ENCODE measurements at regions not wholly inside any gene's neighbourhood (a gene's known extent, or its start where the extent isn't known, plus 50 kb on each side); places are given as distances from the start of the nearest gene placed in this dataset.

DNA sequence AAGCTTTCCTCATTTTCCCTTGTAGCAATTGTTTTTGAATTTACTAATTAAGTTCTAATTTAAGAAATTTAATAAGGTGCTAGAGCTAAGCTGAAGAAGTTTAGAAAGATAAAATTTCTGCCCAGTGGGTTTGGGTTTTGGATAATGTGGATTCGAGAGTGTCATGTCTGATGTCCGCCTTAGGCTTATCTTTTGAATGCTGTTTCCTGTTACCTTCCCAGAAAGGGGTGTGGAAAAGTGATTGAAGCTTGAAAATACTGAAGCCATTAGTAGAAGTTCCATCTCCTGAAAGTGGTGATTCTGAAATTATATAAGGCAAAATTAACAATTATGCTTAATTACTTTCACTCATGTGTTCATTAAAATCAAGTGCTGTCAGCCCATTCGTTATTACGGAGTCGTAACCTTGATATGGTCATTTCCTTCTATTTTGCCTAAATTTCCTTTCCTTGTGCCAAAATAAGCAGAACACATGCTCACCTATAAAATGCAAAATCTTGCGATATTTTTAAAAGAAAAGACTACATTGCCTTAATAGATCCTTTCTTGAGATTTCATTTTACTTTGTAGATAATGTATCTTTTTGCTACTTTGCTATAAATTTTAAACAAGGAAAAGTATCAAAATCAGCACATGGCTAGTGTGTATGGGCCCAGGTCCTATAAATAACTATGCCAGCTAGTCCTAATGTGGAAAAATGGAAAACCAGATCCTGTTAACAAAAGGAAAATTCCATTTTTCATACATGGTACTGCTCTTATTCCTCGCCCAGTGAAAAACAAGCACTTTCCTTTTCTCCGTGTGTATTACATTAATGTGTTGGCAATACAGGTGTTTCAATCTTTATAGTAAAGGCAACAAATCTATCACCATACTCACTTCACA, 97.3 kb downstream of the ICOS start:
- TF ChIP-seq, protein P1, sequence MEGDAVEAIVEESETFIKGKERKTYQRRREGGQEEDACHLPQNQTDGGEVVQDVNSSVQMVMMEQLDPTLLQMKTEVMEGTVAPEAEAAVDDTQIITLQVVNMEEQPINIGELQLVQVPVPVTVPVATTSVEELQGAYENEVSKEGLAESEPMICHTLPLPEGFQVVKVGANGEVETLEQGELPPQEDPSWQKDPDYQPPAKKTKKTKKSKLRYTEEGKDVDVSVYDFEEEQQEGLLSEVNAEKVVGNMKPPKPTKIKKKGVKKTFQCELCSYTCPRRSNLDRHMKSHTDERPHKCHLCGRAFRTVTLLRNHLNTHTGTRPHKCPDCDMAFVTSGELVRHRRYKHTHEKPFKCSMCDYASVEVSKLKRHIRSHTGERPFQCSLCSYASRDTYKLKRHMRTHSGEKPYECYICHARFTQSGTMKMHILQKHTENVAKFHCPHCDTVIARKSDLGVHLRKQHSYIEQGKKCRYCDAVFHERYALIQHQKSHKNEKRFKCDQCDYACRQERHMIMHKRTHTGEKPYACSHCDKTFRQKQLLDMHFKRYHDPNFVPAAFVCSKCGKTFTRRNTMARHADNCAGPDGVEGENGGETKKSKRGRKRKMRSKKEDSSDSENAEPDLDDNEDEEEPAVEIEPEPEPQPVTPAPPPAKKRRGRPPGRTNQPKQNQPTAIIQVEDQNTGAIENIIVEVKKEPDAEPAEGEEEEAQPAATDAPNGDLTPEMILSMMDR (conservative IDR thresholded peaks at IDR 0.05; ENCODE audit: low read length): no peak
- no peak for TF ChIP-seq EZH2phosphoT487 (IDR thresholded peaks at IDR 0.05; ENCODE audit: borderline replicate concordance)
